MM.1S (cell line): ENCODE measurements at regions not wholly inside any gene's neighbourhood (a gene's known extent, or its start where the extent isn't known, plus 50 kb on each side); places are given as distances from the start of the nearest gene placed in this dataset.

Experiments used
- DNase-seq: peaks from one replicate; pipeline ENCODE4 v3.0.0-alpha.2; 2015
- H2AFZ ChIP-seq: fragments of 300-600 bp; sonication (generic); 2 replicates; pipeline ENCODE4 v1.6.0; 2016; ENCODE audit warnings: antibody characterized with exemption, low read length
- H3F3A ChIP-seq: fragments of 300-600 bp; sonication (generic); 2 replicates; pipeline ENCODE4 v1.6.1; 2016; ENCODE audit warnings: mild to moderate bottlenecking, antibody characterized with exemption, low read length, moderate library complexity, mixed read lengths; ENCODE audit not compliant: insufficient read depth
- H3K27ac ChIP-seq: fragments of 300-600 bp; sonication (generic); 2 replicates; pipeline ENCODE4 v1.5.1; 2016; ENCODE audit warnings: mild to moderate bottlenecking, low read length
- H3K27me3 ChIP-seq: fragments of 300-600 bp; sonication (generic); replicated peaks from 2 replicates; pipeline ENCODE4 v1.6.0; 2016; ENCODE audit warnings: low read length; ENCODE audit not compliant: insufficient read depth
- H3K36me3 ChIP-seq: fragments of 300-600 bp; sonication (generic); replicated peaks from 2 replicates; pipeline ENCODE4 v1.6.1; 2016; ENCODE audit warnings: mild to moderate bottlenecking, low read length, mixed read lengths; ENCODE audit not compliant: insufficient read depth
- H3K4me1 ChIP-seq: fragments of 300-600 bp; sonication (generic); 2 replicates; pipeline ENCODE4 v1.6.1; 2016; ENCODE audit warnings: low read length, mixed read lengths
- H3K4me2 ChIP-seq: fragments of 300-600 bp; sonication (generic); 2 replicates; pipeline ENCODE4 v1.6.0; 2016; ENCODE audit warnings: low read depth, low read length
- H3K4me3 ChIP-seq: fragments of 300-600 bp; sonication (generic); 2 replicates; pipeline ENCODE4 v1.5.1; 2016; ENCODE audit warnings: low read length, mixed read lengths
- H3K79me2 ChIP-seq: fragments of 300-600 bp; sonication (generic); 2 replicates; pipeline ENCODE4 v1.6.1; 2016; ENCODE audit warnings: mixed run types, low read length, mixed read lengths
- H3K9ac ChIP-seq: fragments of 300-600 bp; sonication (generic); 2 replicates; pipeline ENCODE4 v1.6.1; 2016; ENCODE audit warnings: low read length, mixed read lengths
- H3K9me2 ChIP-seq: fragments of 300-600 bp; sonication (generic); replicated peaks from 2 replicates; pipeline ENCODE4 v1.6.1; 2016; ENCODE audit warnings: mild to moderate bottlenecking, low read length, mixed read lengths; ENCODE audit not compliant: insufficient read depth
- H3K9me3 ChIP-seq: fragments of 300-600 bp; sonication (generic); replicated peaks from 2 replicates; pipeline ENCODE4 v1.6.1; 2016; ENCODE audit warnings: mild to moderate bottlenecking, low read length, mixed read lengths; ENCODE audit not compliant: insufficient read depth
- H4K20me1 ChIP-seq: fragments of 300-600 bp; sonication (generic); 2 replicates; pipeline ENCODE4 v1.6.1; 2016; ENCODE audit warnings: mild to moderate bottlenecking, low read length, moderate library complexity, mixed read lengths; ENCODE audit not compliant: insufficient read depth
- EZH2 ChIP-seq: fragments of 300-600 bp; sonication (generic); optimal IDR thresholded peaks from 2 replicates; pipeline ENCODE3; 2017; ENCODE audit warnings: low read depth, mild to moderate bottlenecking, antibody characterized with exemption, low read length, mixed read lengths
- EZH2phosphoT487 ChIP-seq: fragments of 300-600 bp; sonication (generic); IDR thresholded peaks from 2 replicates; pipeline ENCODE4 v1.6.1; 2018; ENCODE audit warnings: antibody characterized with exemption, low read length
- TF ChIP-seq, protein P1 (sequence below): fragments of 300-600 bp; sonication (generic); IDR thresholded peaks from 2 replicates; pipeline ENCODE4 v1.5.1; 2016; ENCODE audit warnings: antibody characterized with exemption, low read length, mixed read lengths

DNA sequence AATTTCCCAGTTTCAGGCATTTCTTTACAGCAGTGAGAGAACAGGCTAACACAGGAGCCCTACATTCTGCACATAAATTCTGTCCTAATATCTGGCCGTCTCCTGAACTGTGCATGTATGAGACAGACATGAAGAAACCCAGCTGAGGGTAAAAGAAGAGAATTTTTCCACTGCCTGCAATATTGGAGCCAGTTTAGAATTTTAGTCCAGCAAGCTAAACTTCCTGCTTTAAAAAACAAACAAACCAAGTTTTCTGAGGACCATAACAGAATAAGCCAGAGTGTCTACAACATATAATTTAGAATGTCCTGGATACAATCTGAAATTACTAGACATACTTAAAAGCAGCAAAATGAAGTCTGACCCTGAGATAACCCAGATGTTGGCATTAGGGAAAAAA, 215.1 kb upstream of the KLHL29 start:
- no peaks in the 10 kb centered on the region for H3K9me3 ChIP-seq
- no peak overlapping the region for H3K9ac ChIP-seq
- H3K36me3 ChIP-seq, result no peaks in the 10 kb centered on the region
- no peak overlapping the region for H3K27ac ChIP-seq
- no peaks in the 10 kb centered on the region for H3K27me3 ChIP-seq
- H2AFZ ChIP-seq, result no peak overlapping the region
- no peaks in the 10 kb centered on the region for H3K4me1 ChIP-seq
- no peak overlapping the region for H3K4me3 ChIP-seq
- no peak overlapping the region for H3K4me2 ChIP-seq
- no peaks in the 10 kb centered on the region for H3K9me2 ChIP-seq
- no peaks in the 10 kb centered on the region for H3K79me2 ChIP-seq
- no peaks in the 10 kb centered on the region for H3F3A ChIP-seq
- no peaks in the 10 kb centered on the region for H4K20me1 ChIP-seq
- no peak for DNase-seq
- TF ChIP-seq EZH2phosphoT487, result no peak
- TF ChIP-seq EZH2, result no peak
- TF ChIP-seq, protein P1, sequence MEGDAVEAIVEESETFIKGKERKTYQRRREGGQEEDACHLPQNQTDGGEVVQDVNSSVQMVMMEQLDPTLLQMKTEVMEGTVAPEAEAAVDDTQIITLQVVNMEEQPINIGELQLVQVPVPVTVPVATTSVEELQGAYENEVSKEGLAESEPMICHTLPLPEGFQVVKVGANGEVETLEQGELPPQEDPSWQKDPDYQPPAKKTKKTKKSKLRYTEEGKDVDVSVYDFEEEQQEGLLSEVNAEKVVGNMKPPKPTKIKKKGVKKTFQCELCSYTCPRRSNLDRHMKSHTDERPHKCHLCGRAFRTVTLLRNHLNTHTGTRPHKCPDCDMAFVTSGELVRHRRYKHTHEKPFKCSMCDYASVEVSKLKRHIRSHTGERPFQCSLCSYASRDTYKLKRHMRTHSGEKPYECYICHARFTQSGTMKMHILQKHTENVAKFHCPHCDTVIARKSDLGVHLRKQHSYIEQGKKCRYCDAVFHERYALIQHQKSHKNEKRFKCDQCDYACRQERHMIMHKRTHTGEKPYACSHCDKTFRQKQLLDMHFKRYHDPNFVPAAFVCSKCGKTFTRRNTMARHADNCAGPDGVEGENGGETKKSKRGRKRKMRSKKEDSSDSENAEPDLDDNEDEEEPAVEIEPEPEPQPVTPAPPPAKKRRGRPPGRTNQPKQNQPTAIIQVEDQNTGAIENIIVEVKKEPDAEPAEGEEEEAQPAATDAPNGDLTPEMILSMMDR, result no peak

DNA sequence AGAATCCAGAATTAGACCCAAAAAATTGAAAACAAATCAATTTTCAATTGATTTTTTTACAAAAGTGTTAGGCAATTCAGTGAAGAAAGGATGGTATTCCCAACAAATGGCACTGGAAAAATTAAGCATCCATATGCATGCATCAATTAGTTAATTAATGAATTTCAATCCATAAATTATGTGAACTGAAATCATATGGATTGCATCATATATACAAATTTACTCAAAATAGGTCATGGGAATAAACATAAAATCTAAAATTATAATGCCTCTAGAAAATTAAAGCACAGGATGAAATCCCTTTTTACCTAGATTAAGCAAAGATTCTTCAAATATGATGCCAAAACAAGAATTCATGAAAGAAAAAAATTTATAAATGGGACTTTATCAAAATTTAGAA, 213.9 kb upstream of the KLHL29 start:
- no peaks in the 10 kb centered on the region for H3K4me1 ChIP-seq
- no peaks in the 10 kb centered on the region for H3K79me2 ChIP-seq
- no peak overlapping the region for H3K4me2 ChIP-seq
- H4K20me1 ChIP-seq, result no peaks in the 10 kb centered on the region
- H3K27me3 ChIP-seq, result no peaks in the 10 kb centered on the region
- no peak overlapping the region for H2AFZ ChIP-seq
- no peak overlapping the region for H3K4me3 ChIP-seq
- no peaks in the 10 kb centered on the region for H3K9me3 ChIP-seq
- H3K9me2 ChIP-seq, result no peaks in the 10 kb centered on the region
- no peak overlapping the region for H3K27ac ChIP-seq
- TF ChIP-seq EZH2, result no peak
- TF ChIP-seq, protein P1, result no peak
- TF ChIP-seq EZH2phosphoT487, result no peak
- no peak overlapping the region for H3K9ac ChIP-seq
- DNase-seq, result no peak
- no peaks in the 10 kb centered on the region for H3K36me3 ChIP-seq
- H3F3A ChIP-seq, result no peaks in the 10 kb centered on the region

DNA sequence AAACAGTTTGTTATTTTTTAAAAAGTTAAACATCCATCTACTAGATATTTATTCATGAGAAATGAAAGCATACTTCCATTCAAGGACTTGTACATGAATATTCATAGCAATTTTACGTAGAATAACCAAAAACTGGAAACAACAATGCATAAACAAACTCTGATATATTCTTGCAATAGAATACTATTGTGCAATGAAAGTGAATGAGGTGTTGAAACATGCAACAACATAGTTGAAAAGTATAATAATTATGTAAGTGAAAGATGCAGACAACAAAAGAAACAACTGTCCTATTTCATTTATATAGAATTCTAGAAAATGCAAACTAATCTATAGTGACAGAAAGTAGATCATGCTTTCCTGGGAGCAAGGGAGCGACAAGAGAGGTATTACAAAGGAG, 206.6 kb upstream of the KLHL29 start:
- Histone ChIP-seq H3K27me3 (no peaks in the 10 kb centered on the region), H3K9me2 (no peaks in the 10 kb centered on the region), H3K4me3 (no peak overlapping the region), H3F3A (no peaks in the 10 kb centered on the region), H3K4me2 (no peak overlapping the region), H3K79me2 (no peaks in the 10 kb centered on the region), H2AFZ (no peak overlapping the region), H3K27ac (no peak overlapping the region), H3K4me1 (no peaks in the 10 kb centered on the region), H4K20me1 (no peaks in the 10 kb centered on the region), H3K36me3 (no peaks in the 10 kb centered on the region), H3K9ac (no peak overlapping the region), H3K9me3 (no peaks in the 10 kb centered on the region)
- TF ChIP-seq EZH2, result no peak
- TF ChIP-seq EZH2phosphoT487, result no peak
- TF ChIP-seq, protein P1, result no peak
- DNase-seq, result no peak
